Prostate gland (tissue), 2 donors: ENCODE measurements at regions not wholly inside any gene's neighbourhood (a gene's known extent, or its start where the extent isn't known, plus 50 kb on each side); places are given as distances from the start of the nearest gene placed in this dataset.

Experiments
- DNase-seq: peaks from one replicate; pipeline ENCODE4 v3.0.0-alpha.2; 2019; ENCODE audit warnings: low spot score
- H3K27ac ChIP-seq, 2 donors: fragments of 200-600 bp; sonication (generic); 2 replicates each; pipeline ENCODE4 v1.5.1; 2017 to 2019
- H3K27me3 ChIP-seq: fragments of 200-600 bp; sonication (generic); replicated peaks from 2 replicates; pipeline ENCODE4 v1.5.1; 2019; ENCODE audit not compliant: insufficient read depth
- H3K36me3 ChIP-seq, 2 donors: fragments of 200-600 bp; sonication (generic); 1 replicate in 1 of 2; 2 replicates in 1 of 2; pipeline versions ENCODE4 v1.5.1 to v1.8.1; 2017 to 2019
- H3K4me1 ChIP-seq: fragments of 200-600 bp; sonication (generic); replicated peaks from 2 replicates; pipeline ENCODE4 v1.5.1; 2019
- H3K4me3 ChIP-seq, 2 donors: fragments of 200-600 bp; sonication (generic); 2 replicates each; pipeline ENCODE4 v1.5.1; 2017 to 2019
- H3K9me3 ChIP-seq: fragments of 200-600 bp; sonication (generic); 2 replicates; pipeline ENCODE4 v1.5.1; 2017
- POLR2A ChIP-seq: fragments of 450-650 bp; IDR thresholded peaks from one replicate; pipeline ENCODE4 v1.6.1; 2016; ENCODE audit warnings: antibody characterized with exemption, mild to moderate bottlenecking
- POLR2AphosphoS5 ChIP-seq: sonication (generic); formaldehyde crosslinking; IDR thresholded peaks from one replicate; pipeline ENCODE4 v1.6.1; 2017; ENCODE audit warnings: antibody characterized with exemption
- WGBS: methylation state at CpG from one replicate; pipeline ENCODE4 v1.1.5; 2018; 5-methylcytosine and 5-hydroxymethylcytosine counted together
- intact Hi-C: fragments of 100-400 bp; cut with DNase I; formaldehyde crosslinking; loops from one replicate; pipeline ENCODE4 v1.14.2; 2022
- TF ChIP-seq, protein P1 (sequence below), 4 experiments: fragments of 200-600 bp in 2 of 4; fragments of 450-650 bp in 2 of 4; sonication (generic) in 2 of 4; IDR thresholded peaks; 1 replicate in 3 of 4; 2 replicates in 1 of 4; pipeline ENCODE4 v1.5.1; 2016 to 2019; ENCODE audit warnings: antibody characterized with exemption in 4 of 4, mild to moderate bottlenecking in 2 of 4, moderate library complexity in 2 of 4

DNA sequence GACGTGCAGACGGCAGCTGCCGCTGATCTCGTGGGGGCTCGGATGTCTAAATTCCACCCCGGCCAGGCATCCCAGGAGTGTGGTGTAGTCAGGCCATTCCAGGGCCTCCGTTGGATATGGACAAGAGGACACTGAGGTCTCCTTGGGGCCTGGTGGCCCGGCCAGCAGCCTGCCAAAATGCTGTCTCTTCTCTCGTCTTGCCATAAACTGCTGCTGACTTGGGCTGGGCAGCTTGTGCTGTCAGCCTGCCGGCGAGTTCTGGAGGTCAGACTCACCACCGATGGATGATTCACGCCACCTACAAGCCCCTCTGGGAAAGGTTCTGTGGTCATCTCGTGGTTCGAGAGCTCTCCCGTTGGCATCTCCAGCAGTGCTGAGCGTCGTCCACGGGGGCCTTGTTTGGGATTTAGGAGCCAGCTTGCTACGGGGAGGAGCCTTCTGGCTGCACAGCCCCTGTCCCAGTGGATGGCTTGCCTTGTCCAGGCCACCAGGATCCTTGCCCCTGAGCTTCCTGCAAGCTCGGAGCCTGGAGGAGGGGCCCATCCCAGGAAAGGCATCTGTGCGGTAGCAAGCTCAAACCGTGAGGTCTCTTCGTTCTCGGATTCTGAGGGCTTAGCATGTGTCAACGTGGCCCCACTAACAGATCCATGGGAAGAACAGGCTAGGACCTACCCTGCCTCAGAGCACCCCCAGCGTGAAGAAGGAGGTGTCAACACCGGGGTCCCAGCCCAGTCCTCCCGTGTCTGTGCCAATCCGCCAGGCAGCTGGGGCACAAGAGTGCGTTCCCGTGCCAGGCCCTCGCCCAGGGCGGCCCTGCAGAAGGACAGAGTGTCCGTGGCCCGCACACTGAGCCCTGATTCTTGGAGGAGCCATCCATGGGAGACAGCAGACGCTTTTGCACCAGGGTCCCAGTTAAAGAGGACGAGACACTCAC is 1114.1 kb downstream of the BRD1 start:
- H3K4me3 ChIP-seq, result no peak overlapping the region

DNA sequence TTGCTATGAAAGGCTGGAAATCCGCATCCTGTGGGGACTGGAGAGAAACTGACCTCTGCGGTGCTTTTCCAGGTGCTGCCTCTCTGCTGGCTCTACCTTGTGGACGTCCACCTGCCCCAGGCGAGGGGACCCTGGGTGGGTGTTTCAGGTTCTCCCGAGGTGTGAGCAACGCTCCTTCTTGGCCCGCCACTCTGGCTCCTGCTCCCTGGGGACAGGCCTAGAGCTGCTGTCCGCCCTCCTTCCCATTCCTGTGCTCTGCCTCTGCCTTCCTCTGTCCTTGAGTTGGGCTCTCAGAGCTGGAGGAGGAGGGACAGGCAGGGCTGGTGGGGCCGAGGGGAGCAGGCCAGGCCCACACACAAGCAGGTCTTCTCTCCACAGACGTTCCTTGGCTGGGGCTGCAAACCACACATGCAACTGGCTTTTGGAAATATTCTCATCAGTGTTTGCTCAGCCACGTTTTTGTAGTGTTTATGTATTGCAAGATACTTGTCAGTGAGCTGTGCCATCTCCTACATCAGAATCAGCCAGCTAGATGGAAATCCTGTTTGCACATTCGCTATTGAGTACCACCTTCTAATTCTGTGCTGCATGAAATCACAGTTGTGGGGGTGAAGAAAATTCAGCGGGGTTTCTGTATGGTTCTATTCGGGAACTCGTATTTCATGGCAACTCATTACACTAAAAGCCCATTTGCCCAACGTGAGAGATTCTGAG is 1115.0 kb downstream of the BRD1 start:
- H3K36me3 ChIP-seq, result no peaks in the 10 kb centered on the region
- H3K4me1 ChIP-seq, result no peaks in the 10 kb centered on the region
- H3K27ac ChIP-seq, result no peak overlapping the region
- no peaks in the 10 kb centered on the region for H3K9me3 ChIP-seq
- 76% methylated on average over 16 of the region's 16 CpGs for WGBS
- TF ChIP-seq POLR2AphosphoS5 (no peak), POLR2A (no peak)
- TF ChIP-seq, protein P1, sequence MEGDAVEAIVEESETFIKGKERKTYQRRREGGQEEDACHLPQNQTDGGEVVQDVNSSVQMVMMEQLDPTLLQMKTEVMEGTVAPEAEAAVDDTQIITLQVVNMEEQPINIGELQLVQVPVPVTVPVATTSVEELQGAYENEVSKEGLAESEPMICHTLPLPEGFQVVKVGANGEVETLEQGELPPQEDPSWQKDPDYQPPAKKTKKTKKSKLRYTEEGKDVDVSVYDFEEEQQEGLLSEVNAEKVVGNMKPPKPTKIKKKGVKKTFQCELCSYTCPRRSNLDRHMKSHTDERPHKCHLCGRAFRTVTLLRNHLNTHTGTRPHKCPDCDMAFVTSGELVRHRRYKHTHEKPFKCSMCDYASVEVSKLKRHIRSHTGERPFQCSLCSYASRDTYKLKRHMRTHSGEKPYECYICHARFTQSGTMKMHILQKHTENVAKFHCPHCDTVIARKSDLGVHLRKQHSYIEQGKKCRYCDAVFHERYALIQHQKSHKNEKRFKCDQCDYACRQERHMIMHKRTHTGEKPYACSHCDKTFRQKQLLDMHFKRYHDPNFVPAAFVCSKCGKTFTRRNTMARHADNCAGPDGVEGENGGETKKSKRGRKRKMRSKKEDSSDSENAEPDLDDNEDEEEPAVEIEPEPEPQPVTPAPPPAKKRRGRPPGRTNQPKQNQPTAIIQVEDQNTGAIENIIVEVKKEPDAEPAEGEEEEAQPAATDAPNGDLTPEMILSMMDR (IDR thresholded peaks at IDR 0.05), result no peak
- intact Hi-C loops, result no loop called here
- no peak for DNase-seq
- H3K27me3 ChIP-seq, result no peaks in the 10 kb centered on the region
- H3K4me3 ChIP-seq, result no peak overlapping the region

More for the DNA sequence above, 1114.1 kb downstream of the BRD1 start:
- no peaks in the 10 kb centered on the region for H3K4me1 ChIP-seq
- H3K36me3 ChIP-seq, result no peaks in the 10 kb centered on the region
- 89% methylated on average over 34 of the region's 38 CpGs for WGBS
- TF ChIP-seq POLR2AphosphoS5 (no peak), POLR2A (no peak)
- TF ChIP-seq, protein P1 (IDR thresholded peaks at IDR 0.05), result no peak
- DNase-seq, result no peak
- H3K27ac ChIP-seq, result no peak overlapping the region
- H3K9me3 ChIP-seq, result no peaks in the 10 kb centered on the region
- intact Hi-C loops, result no loop called here
- H3K27me3 ChIP-seq, result no peaks in the 10 kb centered on the region

DNA sequence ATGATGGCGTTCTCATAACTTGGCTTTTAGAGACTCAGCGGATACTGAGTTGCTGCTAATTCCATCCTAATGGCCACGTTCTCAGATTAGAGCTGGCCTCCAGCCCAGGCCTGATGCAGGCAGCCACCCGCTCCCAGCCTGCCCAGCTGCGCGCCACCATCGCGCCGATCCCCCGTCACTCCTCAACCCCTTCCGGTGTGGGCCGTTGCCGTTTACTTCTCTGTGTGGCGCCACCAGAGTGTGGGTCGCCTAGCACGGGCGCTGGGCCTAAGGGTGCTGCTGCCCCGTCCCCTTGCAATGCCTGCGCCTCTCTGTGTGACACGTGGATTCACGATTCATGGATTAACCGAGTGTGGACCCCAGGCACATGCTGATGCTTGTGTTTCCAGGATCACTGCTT is 1116.0 kb downstream of the BRD1 start:
- 91% methylated on average over 21 of the region's 22 CpGs for WGBS
- Histone ChIP-seq H3K27me3 (no peaks in the 10 kb centered on the region), H3K4me3 (no peak overlapping the region), H3K36me3 (no peaks in the 10 kb centered on the region), H3K9me3 (no peaks in the 10 kb centered on the region), H3K4me1 (no peaks in the 10 kb centered on the region), H3K27ac (no peak overlapping the region)
- intact Hi-C loops, result no loop called here
- no peak for DNase-seq
- TF ChIP-seq POLR2AphosphoS5 (no peak), POLR2A (no peak)
- TF ChIP-seq, protein P1 (IDR thresholded peaks at IDR 0.05), result no peak

DNA sequence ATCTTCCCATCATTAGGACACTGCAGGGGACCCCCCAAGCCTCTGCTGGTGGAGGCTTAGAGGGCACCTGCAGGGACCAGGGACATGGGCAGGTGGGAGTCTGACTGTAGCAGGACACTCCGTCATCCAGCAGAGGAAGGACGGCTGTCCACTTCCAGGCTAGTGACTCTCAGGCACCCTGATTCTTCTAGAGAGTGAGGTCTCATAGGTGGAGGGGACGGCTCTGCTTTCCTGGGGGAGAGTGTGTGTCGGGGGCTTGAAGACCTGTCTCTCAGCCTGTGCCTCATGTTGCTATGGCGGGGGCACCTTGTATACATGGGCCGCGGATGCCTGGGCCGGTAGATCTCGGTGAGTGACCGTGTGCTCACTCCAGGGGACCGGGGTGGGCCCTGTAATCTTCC is 1116.6 kb downstream of the BRD1 start:
- Histone ChIP-seq H3K9me3 (no peaks in the 10 kb centered on the region), H3K4me1 (no peaks in the 10 kb centered on the region), H3K36me3 (no peaks in the 10 kb centered on the region), H3K27ac (no peak overlapping the region), H3K4me3 (no peak overlapping the region), H3K27me3 (no peaks in the 10 kb centered on the region)
- WGBS, result 86% methylated on average over 11 of the region's 11 CpGs
- no peak for DNase-seq
- intact Hi-C loops, result no loop called here
- TF ChIP-seq POLR2A (no peak), POLR2AphosphoS5 (no peak)
- TF ChIP-seq, protein P1 (IDR thresholded peaks at IDR 0.05), result no peak
